ENCODE measurements at regions not wholly inside any gene's neighbourhood (a gene's known extent, or its start where the extent isn't known, plus 50 kb on each side); places are given as distances from the start of the nearest gene placed in this dataset.

DNA sequence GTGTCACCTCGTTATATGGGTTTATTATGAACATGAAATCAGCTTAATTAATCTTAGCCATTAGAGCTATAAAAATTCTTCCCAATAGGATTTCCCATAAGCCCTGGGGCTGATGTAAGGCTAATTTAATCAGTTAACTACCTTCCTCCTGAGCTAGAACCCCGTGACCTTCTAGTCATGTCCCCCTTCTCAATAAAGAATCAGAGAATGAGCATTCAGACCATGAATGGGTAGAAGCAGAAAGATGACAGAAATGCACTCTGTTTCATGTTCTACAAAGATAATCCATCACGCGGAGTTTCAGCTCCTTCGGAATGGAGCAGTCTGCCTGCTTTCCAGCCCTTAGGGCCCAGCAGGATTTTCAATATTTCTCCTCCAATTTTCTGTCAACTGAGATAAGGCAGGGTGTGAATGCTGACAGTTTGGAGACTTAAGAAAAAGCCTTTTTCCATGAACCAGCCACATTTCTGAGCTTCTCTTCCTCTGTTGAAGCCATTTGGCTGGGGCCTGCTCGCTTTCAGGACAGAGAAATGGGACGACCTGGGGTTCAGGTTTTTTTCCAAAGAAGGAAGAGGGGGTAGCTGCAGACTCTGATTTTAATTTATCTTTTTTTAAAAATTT lies 211.0 kb downstream of the NEBL start:
- 89 to 90% methylated on average over 3 of the region's 7 CpGs for WGBS, 2 experiments (ENCODE audit: insufficient coverage in 2 of 2)
- H3K4me1 ChIP-seq (ENCODE audit: control insufficient read depth, insufficient read depth, low read length, poor library complexity, severe bottlenecking) = no peaks in the 10 kb centered on the region
- no peaks in the 10 kb centered on the region for H3K9me3 ChIP-seq (ENCODE audit: control insufficient read depth, low read length)
- no peaks in the 10 kb centered on the region for H3K36me3 ChIP-seq (ENCODE audit: control insufficient read depth, insufficient read depth, low read length)
- H3K27ac ChIP-seq (ENCODE audit: low read depth, low read length, severe bottlenecking) = no peak overlapping the region
- no peak overlapping the region for H3K4me3 ChIP-seq (ENCODE audit: extremely low read depth, insufficient read depth, low read length, poor library complexity, severe bottlenecking)

DNA sequence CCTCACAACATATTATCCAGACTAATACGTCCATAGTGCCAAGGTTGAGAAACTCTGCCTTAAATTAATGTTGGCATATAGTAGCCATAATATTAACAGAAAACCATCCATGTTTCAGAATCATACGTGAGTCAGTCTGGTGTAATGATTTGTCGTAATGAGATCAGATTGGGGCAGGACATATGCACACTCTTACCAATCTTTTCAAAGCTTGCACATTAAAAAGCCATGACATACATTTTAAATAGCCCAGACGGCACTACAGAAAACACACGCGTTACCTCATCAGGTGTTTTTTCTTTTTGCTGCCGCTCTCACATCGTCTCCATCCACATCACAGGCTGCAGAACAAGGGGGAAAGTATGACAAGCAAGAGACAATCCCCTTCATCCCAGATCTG lies 211.6 kb downstream of the NEBL start:
- WGBS, 2 experiments (ENCODE audit: insufficient coverage in 2 of 2) = 92 to 94% methylated on average over 5 to 6 of the region's 8 CpGs
- Histone ChIP-seq H3K27ac (ENCODE audit: low read depth, low read length, severe bottlenecking) (no peak overlapping the region), H3K36me3 (ENCODE audit: control insufficient read depth, insufficient read depth, low read length) (no peaks in the 10 kb centered on the region)

GRCh38 chr10:20683345-20683744 lies 213.8 kb downstream of the NEBL start:
- no peaks in the 10 kb centered on the region for H3K4me1 ChIP-seq (ENCODE audit: control insufficient read depth, insufficient read depth, low read length, poor library complexity, severe bottlenecking)
- H3K36me3 ChIP-seq (ENCODE audit: control insufficient read depth, insufficient read depth, low read length) = no peaks in the 10 kb centered on the region
- no peak overlapping the region for H3K27ac ChIP-seq (ENCODE audit: low read depth, low read length, severe bottlenecking)
- H3K9me3 ChIP-seq (ENCODE audit: control insufficient read depth, low read length) = no peaks in the 10 kb centered on the region
- H3K4me3 ChIP-seq (ENCODE audit: extremely low read depth, insufficient read depth, low read length, poor library complexity, severe bottlenecking) = no peak overlapping the region

More for the DNA sequence above, 211.6 kb downstream of the NEBL start:
- Histone ChIP-seq H3K9me3 (ENCODE audit: control insufficient read depth, low read length) (no peaks in the 10 kb centered on the region), H3K4me1 (ENCODE audit: control insufficient read depth, insufficient read depth, low read length, poor library complexity, severe bottlenecking) (no peaks in the 10 kb centered on the region), H3K4me3 (ENCODE audit: extremely low read depth, insufficient read depth, low read length, poor library complexity, severe bottlenecking) (no peak overlapping the region)

DNA sequence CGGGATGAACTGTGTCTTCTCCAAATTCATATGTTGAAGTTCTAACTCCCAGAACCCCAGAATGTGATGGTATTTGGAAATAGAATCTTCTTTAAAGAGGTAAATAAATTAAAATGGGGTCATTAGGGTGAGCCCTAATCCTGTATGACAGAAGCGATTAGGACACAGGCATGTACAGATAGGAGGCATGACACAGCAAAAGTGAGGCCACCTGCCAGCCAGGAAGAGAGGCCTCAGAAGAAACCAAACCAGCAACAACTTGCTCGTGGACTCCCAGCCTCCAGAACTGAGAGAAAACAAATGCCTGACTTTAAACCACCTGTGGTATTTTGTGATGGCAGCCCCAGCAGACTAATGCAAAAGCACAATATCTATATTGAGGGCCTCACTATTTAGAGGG lies 214.3 kb downstream of the NEBL start:
- Histone ChIP-seq H3K4me1 (ENCODE audit: control insufficient read depth, insufficient read depth, low read length, poor library complexity, severe bottlenecking) (no peaks in the 10 kb centered on the region), H3K27ac (ENCODE audit: low read depth, low read length, severe bottlenecking) (no peak overlapping the region), H3K9me3 (ENCODE audit: control insufficient read depth, low read length) (no peaks in the 10 kb centered on the region), H3K4me3 (ENCODE audit: extremely low read depth, insufficient read depth, low read length, poor library complexity, severe bottlenecking) (no peak overlapping the region), H3K36me3 (ENCODE audit: control insufficient read depth, insufficient read depth, low read length) (no peaks in the 10 kb centered on the region)
- WGBS, 2 experiments (ENCODE audit: insufficient coverage in 2 of 2) = 90 to 97% methylated on average over 1 to 2 of the region's 3 CpGs

DNA sequence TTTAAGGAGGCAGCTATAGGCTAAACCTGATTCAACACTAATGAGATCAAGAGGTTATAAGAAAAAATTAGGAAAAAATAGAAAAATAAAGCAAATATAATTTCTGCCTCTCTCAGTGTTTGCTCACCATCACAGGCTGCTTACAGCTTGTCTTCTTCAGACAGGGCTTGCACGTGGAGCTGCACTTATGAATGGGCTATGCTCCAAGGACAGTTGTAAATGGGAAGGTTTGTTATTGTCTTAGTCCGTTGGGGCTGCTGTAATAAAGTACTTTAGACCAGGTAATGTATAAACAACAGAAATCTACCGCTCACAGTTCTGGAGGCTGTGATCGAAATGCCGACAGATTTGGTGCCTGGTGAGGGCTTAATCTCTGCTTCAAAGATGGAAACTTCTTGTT lies 219.8 kb downstream of the NEBL start:
- Histone ChIP-seq H3K9me3 (ENCODE audit: control insufficient read depth, low read length) (no peaks in the 10 kb centered on the region), H3K4me1 (ENCODE audit: control insufficient read depth, insufficient read depth, low read length, poor library complexity, severe bottlenecking) (no peaks in the 10 kb centered on the region)
- 90 to 100% methylated on average over 3 to 4 of the region's 5 CpGs for WGBS, 2 experiments (ENCODE audit: insufficient coverage in 2 of 2)

DNA sequence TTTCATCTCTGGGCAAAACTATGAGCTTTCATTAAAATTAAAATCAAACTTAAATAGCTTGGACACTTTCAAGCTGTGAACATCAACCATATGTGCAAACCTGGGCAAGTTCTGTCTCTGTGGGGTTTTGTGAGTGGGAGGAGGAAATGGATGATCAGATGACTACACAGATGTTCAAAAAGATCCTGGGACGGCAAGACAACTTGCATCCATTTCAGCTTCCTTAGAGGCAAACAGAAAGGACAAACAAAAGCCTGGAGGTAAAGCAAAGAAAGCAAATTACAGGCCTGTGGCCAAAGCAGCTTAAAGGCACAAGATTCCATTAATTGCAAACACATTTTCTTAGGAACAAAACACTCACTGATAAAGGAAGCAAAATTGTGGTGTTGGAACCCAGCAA lies 222.2 kb downstream of the NEBL start:
- Histone ChIP-seq H3K9me3 (ENCODE audit: control insufficient read depth, low read length) (no peaks in the 10 kb centered on the region), H3K36me3 (ENCODE audit: control insufficient read depth, insufficient read depth, low read length) (no peaks in the 10 kb centered on the region), H3K27ac (ENCODE audit: low read depth, low read length, severe bottlenecking) (no peak overlapping the region), H3K4me1 (ENCODE audit: control insufficient read depth, insufficient read depth, low read length, poor library complexity, severe bottlenecking) (no peaks in the 10 kb centered on the region), H3K4me3 (ENCODE audit: extremely low read depth, insufficient read depth, low read length, poor library complexity, severe bottlenecking) (no peak overlapping the region)
- WGBS, 2 experiments (ENCODE audit: insufficient coverage in 2 of 2) = no CpG with 5 or more reads among the region's 1 CpG

More for the DNA sequence above, 219.8 kb downstream of the NEBL start:
- Histone ChIP-seq H3K4me3 (ENCODE audit: extremely low read depth, insufficient read depth, low read length, poor library complexity, severe bottlenecking) (no peak overlapping the region), H3K27ac (ENCODE audit: low read depth, low read length, severe bottlenecking) (no peak overlapping the region), H3K36me3 (ENCODE audit: control insufficient read depth, insufficient read depth, low read length) (no peaks in the 10 kb centered on the region)

GRCh38 chr10:20673175-20673574 lies 223.9 kb downstream of the NEBL start:
- no peak overlapping the region for H3K27ac ChIP-seq (ENCODE audit: low read depth, low read length, severe bottlenecking)
- no peak overlapping the region for H3K4me3 ChIP-seq (ENCODE audit: extremely low read depth, insufficient read depth, low read length, poor library complexity, severe bottlenecking)
- H3K9me3 ChIP-seq (ENCODE audit: control insufficient read depth, low read length) = no peaks in the 10 kb centered on the region
- H3K4me1 ChIP-seq (ENCODE audit: control insufficient read depth, insufficient read depth, low read length, poor library complexity, severe bottlenecking) = no peaks in the 10 kb centered on the region
- H3K36me3 ChIP-seq (ENCODE audit: control insufficient read depth, insufficient read depth, low read length) = no peaks in the 10 kb centered on the region
- no CpG with 5 or more reads among the region's 4 CpGs for WGBS, 2 experiments (ENCODE audit: insufficient coverage in 2 of 2)

DNA sequence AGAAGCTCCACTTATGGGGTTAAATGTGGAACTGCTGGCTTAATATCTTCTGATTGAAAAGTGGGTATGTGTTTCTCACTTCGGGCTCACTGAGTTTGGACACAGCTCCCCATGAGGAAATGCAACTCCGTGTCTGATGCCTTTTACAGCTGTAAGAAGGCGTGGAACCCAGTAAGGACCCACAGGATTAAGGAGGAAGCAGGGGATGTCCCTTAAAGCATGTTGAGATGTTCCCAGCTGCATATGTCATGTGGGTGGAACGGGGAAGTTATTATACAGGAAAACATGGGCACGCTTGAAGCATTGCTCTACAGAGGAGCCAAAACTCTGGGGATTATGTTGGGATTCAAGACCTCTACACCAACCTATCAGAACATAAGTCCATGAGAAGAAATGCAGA lies 224.4 kb downstream of the NEBL start:
- Histone ChIP-seq H3K36me3 (ENCODE audit: control insufficient read depth, insufficient read depth, low read length) (no peaks in the 10 kb centered on the region), H3K27ac (ENCODE audit: low read depth, low read length, severe bottlenecking) (no peak overlapping the region), H3K9me3 (ENCODE audit: control insufficient read depth, low read length) (no peaks in the 10 kb centered on the region), H3K4me3 (ENCODE audit: extremely low read depth, insufficient read depth, low read length, poor library complexity, severe bottlenecking) (no peak overlapping the region), H3K4me1 (ENCODE audit: control insufficient read depth, insufficient read depth, low read length, poor library complexity, severe bottlenecking) (no peaks in the 10 kb centered on the region)
- WGBS, 2 experiments (ENCODE audit: insufficient coverage in 2 of 2) = 89 to 100% methylated on average over 1 to 3 of the region's 5 CpGs

GRCh38 chr10:20670579-20670978 lies 226.5 kb downstream of the NEBL start:
- no peaks in the 10 kb centered on the region for H3K4me1 ChIP-seq (ENCODE audit: control insufficient read depth, insufficient read depth, low read length, poor library complexity, severe bottlenecking)
- no peaks in the 10 kb centered on the region for H3K36me3 ChIP-seq (ENCODE audit: control insufficient read depth, insufficient read depth, low read length)
- H3K9me3 ChIP-seq (ENCODE audit: control insufficient read depth, low read length) = no peaks in the 10 kb centered on the region
- no peak overlapping the region for H3K4me3 ChIP-seq (ENCODE audit: extremely low read depth, insufficient read depth, low read length, poor library complexity, severe bottlenecking)
- no peak overlapping the region for H3K27ac ChIP-seq (ENCODE audit: low read depth, low read length, severe bottlenecking)
- WGBS, 2 experiments (ENCODE audit: insufficient coverage in 2 of 2) = 92 to 100% methylated on average over 1 of the region's 1 CpG

GRCh38 chr10:20668985-20669384 lies 228.1 kb downstream of the NEBL start:
- Histone ChIP-seq H3K9me3 (ENCODE audit: control insufficient read depth, low read length) (no peaks in the 10 kb centered on the region), H3K4me3 (ENCODE audit: extremely low read depth, insufficient read depth, low read length, poor library complexity, severe bottlenecking) (no peak overlapping the region), H3K27ac (ENCODE audit: low read depth, low read length, severe bottlenecking) (no peak overlapping the region), H3K4me1 (ENCODE audit: control insufficient read depth, insufficient read depth, low read length, poor library complexity, severe bottlenecking) (no peaks in the 10 kb centered on the region), H3K36me3 (ENCODE audit: control insufficient read depth, insufficient read depth, low read length) (no peaks in the 10 kb centered on the region)

DNA sequence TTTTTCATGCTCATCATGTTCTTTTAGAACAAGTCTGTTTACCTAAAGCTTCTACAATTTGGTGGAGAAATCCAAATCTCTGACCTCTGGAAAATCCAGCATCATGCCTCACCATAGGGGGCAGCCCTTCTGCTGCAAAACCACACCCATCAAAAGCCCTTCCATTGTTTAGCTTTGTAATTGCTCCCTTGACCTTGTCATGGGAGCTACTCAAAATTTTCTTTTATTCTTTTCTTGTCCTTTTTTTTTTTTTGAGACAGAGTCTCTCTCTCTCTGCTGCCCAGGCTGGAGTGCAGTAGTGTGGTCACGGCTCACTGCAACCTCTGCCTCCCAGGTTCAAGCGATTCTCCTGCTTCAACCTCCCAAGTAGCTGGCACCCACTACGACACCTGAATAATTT lies 234.4 kb downstream of the NEBL start:
- no peaks in the 10 kb centered on the region for H3K4me1 ChIP-seq (ENCODE audit: control insufficient read depth, insufficient read depth, low read length, poor library complexity, severe bottlenecking)
- WGBS, 2 experiments (ENCODE audit: insufficient coverage in 2 of 2) = 80% methylated on average over 1 of the region's 3 CpGs; no CpG with 5 or more reads in 1 of the 2 experiments
- no peak overlapping the region for H3K27ac ChIP-seq (ENCODE audit: low read depth, low read length, severe bottlenecking)
- no peaks in the 10 kb centered on the region for H3K9me3 ChIP-seq (ENCODE audit: control insufficient read depth, low read length)
- H3K36me3 ChIP-seq (ENCODE audit: control insufficient read depth, insufficient read depth, low read length) = no peaks in the 10 kb centered on the region
- H3K4me3 ChIP-seq (ENCODE audit: extremely low read depth, insufficient read depth, low read length, poor library complexity, severe bottlenecking) = no peak overlapping the region
